GM18499 (cell line): ENCODE measurements at regions not wholly inside any gene's neighbourhood (a gene's known extent, or its start where the extent isn't known, plus 50 kb on each side); places are given as distances from the start of the nearest gene placed in this dataset.

Experiments used
- ATAC-seq: cut with Tn5 transposase; IDR thresholded peaks from one replicate; pipeline ENCODE4 v1.9.1; 2021; ENCODE audit warnings: moderate number of reproducible peaks; ENCODE audit not compliant: insufficient read depth, unreplicated experiment

- no peak for ATAC-seq
Measured at GRCh38 chr15:89400116-89400781, 65.6 kb upstream of the POLG start.

DNA sequence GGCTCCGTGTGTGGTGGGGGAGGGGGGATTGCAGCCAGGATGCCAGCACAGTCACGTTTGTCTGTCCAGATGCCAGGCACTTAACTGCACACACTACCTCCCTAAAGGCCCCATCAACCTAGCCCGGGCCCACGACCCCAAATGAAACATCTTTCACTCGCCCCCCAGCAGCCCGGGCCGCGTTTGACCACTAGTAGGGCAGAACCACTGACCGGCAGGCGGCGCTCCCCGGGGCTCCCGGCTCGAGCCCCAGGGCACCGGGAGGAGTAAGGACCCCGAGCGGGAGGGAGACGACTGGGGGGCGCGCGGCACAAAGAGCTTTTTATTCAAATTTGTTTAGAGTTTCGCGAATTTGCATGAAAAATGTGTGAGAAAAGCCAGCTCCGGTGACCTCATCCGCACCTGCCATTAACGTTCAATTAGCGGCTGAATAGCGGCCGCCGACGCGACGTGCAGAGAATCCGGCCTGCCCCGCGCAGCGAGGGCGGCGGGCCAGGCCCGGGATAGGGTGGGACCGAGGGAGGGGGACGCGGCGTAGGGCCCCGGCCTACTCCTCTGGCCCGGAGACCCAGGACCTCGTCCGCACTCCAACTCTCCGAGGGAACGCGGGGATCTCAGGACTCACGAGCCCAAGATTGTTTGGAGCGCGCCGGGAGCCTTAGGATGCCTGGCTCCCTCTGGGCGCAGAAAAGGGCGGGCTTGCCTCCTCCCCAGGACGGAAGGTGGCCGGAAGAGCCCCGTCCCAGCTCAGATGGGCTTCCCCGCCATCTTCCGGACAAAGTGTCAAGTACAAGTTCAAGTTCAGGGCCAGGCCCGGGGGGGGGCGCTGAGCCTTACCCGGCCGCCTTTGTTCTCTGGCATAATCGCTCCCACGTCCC lies 64.9 kb upstream of the POLG start:
- no peak for ATAC-seq

DNA sequence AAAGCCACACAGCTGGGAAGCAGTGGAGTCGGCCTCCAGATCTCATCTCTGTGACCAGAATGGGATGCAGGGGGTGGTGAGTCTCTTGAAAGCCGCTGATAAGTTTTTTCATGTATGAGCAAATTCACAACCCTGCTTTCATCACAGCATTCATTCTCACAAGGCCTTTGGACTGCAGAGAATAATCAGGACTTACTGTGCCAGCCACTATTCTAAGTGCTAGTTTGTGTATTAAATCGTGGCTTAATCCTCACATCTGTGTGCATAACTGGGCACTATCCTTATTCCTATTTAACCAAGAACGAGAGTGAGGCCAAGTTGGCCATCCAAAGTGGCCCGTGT lies 64.2 kb upstream of the POLG start:
- ATAC-seq = no peak

- ATAC-seq = no peak
Measured at GRCh38 chr15:89397653-89398023, 63.0 kb upstream of the POLG start.

GRCh38 chr15:89396723-89397652 lies 62.4 kb upstream of the POLG start:
- no peak for ATAC-seq

DNA sequence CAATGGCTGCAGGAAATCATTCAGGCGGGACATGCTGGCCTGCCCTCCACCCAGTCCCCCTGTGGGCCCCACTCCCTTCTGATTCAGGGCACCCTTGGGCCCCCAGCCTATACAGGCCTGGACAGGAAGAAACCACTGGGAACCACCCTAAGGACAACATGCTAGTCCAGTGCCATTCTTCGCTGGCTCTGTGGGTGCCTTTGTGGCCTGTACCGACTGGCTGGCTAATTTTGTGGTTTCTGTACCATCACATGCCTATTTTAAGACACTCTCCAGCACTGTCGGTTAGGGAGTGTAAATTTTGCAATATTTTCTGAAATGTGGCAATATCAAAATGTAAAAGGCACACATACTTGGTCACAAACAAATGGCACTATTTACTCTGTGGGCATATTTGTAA lies 61.4 kb upstream of the POLG start:
- ATAC-seq = no peak

DNA sequence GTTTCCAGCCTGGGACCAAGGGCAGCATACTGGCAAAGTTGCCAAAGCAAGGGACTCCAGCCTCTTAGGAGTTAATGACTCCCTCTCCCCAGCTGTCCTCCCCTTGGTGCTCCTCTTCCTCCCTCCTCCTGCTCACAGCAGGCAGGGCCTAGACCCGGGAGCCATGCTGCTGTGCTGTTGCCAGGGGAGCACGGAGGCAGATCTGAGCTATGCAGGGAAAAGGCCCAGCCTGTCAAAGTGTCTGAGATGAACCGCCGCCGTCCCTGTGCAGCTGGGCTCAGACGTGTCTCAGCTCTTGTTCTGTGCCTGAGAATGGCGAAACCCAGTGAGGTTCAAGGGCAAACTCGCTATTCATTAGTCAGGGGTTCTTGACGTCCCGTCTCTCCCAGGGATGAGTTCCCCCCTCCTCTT lies 60.8 kb upstream of the POLG start:
- ATAC-seq = no peak

DNA sequence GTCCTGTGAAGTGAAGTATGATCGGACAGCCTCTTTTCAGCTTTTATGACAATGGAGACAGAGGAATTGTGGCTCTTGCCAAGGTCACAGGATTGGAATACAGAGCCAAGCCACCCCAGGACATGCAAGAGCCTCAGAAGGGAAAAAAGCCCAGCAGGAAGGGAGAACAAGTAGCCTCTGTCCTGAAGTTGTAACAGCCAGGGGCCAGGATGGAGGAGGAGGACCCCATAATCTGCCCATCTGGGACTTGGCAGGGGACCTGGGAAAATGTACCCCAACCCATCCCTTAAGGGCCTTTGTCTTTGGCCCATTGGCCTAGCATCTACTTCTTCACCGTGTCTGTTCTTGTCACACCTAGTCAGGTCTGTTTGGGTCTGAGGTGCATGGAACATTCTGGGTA lies 60.4 kb upstream of the POLG start:
- ATAC-seq = no peak

DNA sequence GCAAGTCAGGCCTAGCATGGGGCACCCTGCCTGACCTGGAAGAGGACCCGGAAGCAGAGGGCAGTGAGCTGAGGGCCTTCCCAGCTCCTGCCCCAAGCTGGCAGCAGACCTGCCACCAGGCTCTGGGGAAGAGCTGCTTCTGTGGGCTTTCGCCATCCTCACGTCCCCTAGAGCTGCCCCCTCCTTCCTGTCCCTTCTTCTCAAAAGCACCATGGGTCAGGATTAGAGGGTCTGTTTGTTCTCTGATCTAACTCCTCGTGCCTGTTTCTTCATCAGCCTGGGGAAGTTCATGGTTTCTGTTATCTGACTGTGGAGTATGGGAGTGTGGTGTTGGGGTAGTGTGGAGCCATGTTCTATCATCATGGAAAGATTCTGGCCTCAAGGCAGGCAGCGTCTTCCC lies 58.4 kb upstream of the POLG start:
- ATAC-seq = no peak

GRCh38 chr15:89391685-89392257 lies 57.1 kb upstream of the POLG start:
- ATAC-seq = no peak

GRCh38 chr15:89389841-89390603 lies 55.4 kb upstream of the POLG start:
- ATAC-seq = no peak

DNA sequence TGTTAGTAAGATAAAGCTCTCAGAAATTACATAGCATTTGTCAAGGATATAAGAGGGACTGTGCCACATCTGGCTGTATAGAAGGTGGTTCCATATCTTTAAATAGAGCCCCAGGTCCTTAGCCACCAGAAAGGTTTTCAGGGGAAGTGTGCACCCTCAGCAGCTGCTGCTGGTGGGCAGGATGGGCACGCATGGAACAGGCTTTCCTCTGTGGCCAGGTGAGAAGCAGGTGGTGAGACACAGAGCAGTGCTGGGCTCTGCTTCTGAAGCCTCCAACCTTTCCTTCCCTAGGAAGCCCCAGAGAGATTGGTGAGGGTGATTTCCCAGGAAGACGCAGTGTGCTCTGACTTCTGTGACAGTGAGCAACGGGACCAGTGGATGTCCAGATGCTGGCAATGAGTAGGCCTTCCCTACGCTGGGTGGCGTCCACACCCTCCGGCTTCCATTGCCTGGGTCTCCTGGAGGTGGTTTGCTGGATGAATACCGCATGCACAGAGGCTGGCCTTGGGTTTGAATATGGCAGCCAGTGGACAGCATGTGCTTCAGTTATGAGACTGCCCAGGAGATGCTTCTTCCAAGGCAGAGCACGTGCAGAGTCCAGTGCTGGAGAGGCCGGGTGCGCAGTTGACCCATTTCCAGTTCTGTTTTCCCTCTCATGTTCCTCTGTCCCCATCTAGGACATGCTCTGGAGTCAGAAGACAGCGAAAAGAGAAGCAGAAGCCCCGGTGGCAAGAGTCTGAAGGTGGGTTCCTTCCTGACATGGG lies 52.7 kb upstream of the POLG start:
- ATAC-seq = no peak

GRCh38 chr15:89385596-89386331 lies 51.1 kb upstream of the POLG start:
- no peak for ATAC-seq
